GM23248 (cell line): ENCODE measurements at regions not wholly inside any gene's neighbourhood (a gene's known extent, or its start where the extent isn't known, plus 50 kb on each side); places are given as distances from the start of the nearest gene placed in this dataset.

ENCODE experiments used
- EZH2 ChIP-seq: fragments of 200-600 bp; sonication (generic); IDR thresholded peaks from 2 replicates; pipeline ENCODE4 v1.6.1; 2018; ENCODE audit warnings: antibody characterized with exemption, mild to moderate bottlenecking; ENCODE audit not compliant: insufficient read depth, poor library complexity, severe bottlenecking
- EZH2phosphoT487 ChIP-seq: fragments of 200-600 bp; sonication (generic); IDR thresholded peaks from 2 replicates; pipeline ENCODE4 v1.6.1; 2018; ENCODE audit warnings: antibody characterized with exemption, moderate library complexity, mild to moderate bottlenecking, low read depth; ENCODE audit not compliant: insufficient read depth

DNA sequence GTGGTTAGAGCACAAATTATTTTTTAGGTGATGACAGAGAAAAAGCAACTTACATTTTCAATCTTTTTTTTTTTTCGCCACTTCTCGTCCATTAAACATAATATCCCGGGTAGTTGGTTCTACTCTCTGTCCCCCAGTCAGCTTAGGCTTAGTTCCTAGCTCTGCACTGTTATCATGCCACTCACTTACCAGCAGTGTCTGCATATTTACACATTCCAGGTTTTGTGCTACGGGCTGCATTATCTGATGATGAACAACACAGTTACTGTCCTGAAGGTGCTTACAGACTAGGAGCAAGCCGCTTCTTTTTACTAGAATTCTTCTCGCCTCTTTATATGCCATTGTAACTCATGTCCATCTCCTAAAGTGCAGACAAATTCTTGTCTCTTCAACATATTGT lies 121.8 kb upstream of the NPVF start:
- TF ChIP-seq EZH2, result no peak
- TF ChIP-seq EZH2phosphoT487, result no peak
